Ishikawa (cell line): ENCODE measurements at regions not wholly inside any gene's neighbourhood (a gene's known extent, or its start where the extent isn't known, plus 50 kb on each side); places are given as distances from the start of the nearest gene placed in this dataset.

Experiments
- CEBPB ChIP-seq: IDR thresholded peaks from 2 replicates; pipeline ENCODE4 v1.6.1; 2012
- CREB1 ChIP-seq: IDR thresholded peaks from 2 replicates; pipeline ENCODE4 v1.6.1; 2012; ENCODE audit warnings: low read depth
- EGR1 ChIP-seq: IDR thresholded peaks from 2 replicates; pipeline ENCODE4 v1.6.1; 2012
- EP300 ChIP-seq: IDR thresholded peaks from 2 replicates; pipeline ENCODE4 v1.6.1; 2012; ENCODE audit warnings: borderline replicate concordance
- FOXM1 ChIP-seq: IDR thresholded peaks from 2 replicates; pipeline ENCODE4 v1.6.1; 2012; ENCODE audit warnings: low read depth, borderline replicate concordance
- MAX ChIP-seq: IDR thresholded peaks from 2 replicates; pipeline ENCODE4 v1.6.1; 2012
- NFIC ChIP-seq: IDR thresholded peaks from 2 replicates; pipeline ENCODE4 v1.6.1; 2012
- RAD21 ChIP-seq: IDR thresholded peaks from 2 replicates; pipeline ENCODE4 v1.6.1; 2012; ENCODE audit warnings: low read depth
- REST ChIP-seq: IDR thresholded peaks from 2 replicates; pipeline ENCODE4 v1.6.1; 2012; ENCODE audit warnings: low read depth, mild to moderate bottlenecking
- TAF1 ChIP-seq: IDR thresholded peaks from 2 replicates; pipeline ENCODE4 v1.6.1; 2012; ENCODE audit warnings: low read depth, mild to moderate bottlenecking
- TCF12 ChIP-seq: IDR thresholded peaks from 2 replicates; pipeline ENCODE4 v1.6.1; 2012; ENCODE audit warnings: low read depth
- TEAD4 ChIP-seq: IDR thresholded peaks from 2 replicates; pipeline ENCODE4 v1.6.1; 2012
- USF1 ChIP-seq: IDR thresholded peaks from 2 replicates; pipeline ENCODE4 v1.6.1; 2012
- YY1 ChIP-seq: IDR thresholded peaks from 2 replicates; pipeline ENCODE4 v1.6.1; 2012; ENCODE audit warnings: low read depth
- ZBTB7A ChIP-seq: IDR thresholded peaks from 2 replicates; pipeline ENCODE4 v1.6.1; 2012; ENCODE audit warnings: low read depth

DNA sequence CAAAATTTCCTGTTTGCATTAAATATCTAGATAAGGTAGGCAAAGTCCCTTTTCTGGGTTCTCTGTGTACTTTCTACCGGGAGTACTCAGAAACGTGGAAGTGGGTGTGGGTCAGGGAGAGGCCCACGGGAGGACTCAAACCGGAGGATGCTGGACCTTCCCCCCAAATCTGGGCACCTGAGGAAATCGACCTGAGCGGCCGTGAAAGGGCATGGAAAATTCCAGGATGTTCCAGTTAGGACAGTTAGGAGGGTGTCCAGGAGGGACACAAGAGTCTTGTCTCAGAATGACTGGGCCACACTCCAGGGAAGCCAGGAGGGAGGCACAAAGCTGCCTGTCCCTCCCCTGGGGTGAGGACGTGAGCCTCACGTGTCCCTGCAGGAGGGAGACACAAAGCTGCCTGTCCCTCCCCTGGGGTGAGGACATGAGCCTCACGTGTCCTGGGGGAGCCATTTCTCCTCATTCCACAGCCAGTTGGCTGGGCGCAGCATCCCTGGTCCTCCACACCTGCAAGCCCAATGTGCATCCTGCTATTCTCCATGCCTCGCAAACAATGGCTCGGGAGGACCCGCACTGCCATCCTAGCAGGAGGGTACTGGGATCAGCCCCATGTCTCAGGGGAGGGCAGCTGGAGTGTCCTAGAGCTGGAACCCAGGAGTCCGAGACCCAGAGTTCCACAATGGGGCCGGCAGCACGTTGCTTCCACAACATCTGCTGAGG is 190.5 kb upstream of the PPP2R2D start:
- TF ChIP-seq YY1 (no peak), FOXM1 (no peak)

- TF ChIP-seq EP300 (no peak), REST (no peak), TCF12 (no peak), TAF1 (no peak), EGR1 (no peak), USF1 (no peak), CEBPB (no peak), YY1 (no peak), NFIC (no peak), RAD21 (no peak), ZBTB7A (no peak), FOXM1 (no peak), CREB1 (no peak), MAX (no peak), TEAD4 (no peak)
Measured at GRCh38 chr10:131722121-131722520, 178.7 kb upstream of the PPP2R2D start.

DNA sequence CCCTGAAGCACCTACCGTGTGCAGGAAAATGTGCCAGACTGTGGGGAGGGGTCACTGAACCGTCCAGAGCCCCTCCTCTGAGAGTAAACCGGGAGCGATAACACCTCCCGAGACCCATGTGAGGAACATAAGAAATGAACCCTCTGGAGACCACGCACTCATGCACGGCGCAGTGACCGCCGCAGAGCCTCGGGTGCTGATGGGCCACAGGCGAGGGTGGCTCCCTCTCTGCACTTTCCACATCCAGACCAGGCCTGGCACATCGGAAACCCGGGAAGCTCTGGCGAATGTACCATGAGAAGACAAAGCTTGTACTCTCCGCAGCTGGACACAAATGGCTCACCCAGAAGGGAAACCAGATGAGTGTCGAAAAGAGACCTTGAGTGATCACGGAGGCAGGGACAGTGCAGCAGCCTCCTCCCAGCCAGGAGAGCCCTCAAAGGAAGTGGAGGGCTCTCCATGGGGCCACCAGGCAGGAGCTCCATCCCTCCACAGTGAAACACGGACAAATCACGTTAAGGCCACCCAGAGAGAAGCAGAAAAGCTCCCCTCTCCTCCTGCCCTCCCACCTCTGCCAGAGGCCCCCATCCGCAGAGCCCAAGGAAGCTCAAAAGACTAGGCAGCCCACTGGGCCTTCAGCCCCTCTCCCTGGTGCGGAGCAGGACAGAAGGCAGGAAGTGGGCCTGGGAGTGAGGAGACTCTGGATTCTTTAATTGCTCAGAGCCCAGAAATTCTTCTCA is 178.1 kb upstream of the PPP2R2D start:
- no peak for TF ChIP-seq TAF1
- no peak for TF ChIP-seq USF1
- TF ChIP-seq NFIC = no peak
- TF ChIP-seq CEBPB = no peak
- TF ChIP-seq ZBTB7A = no peak
- no peak for TF ChIP-seq CREB1
- TF ChIP-seq EP300 = no peak
- TF ChIP-seq MAX = no peak
- TF ChIP-seq RAD21 = no peak
- no peak for TF ChIP-seq TEAD4
- no peak for TF ChIP-seq FOXM1

DNA sequence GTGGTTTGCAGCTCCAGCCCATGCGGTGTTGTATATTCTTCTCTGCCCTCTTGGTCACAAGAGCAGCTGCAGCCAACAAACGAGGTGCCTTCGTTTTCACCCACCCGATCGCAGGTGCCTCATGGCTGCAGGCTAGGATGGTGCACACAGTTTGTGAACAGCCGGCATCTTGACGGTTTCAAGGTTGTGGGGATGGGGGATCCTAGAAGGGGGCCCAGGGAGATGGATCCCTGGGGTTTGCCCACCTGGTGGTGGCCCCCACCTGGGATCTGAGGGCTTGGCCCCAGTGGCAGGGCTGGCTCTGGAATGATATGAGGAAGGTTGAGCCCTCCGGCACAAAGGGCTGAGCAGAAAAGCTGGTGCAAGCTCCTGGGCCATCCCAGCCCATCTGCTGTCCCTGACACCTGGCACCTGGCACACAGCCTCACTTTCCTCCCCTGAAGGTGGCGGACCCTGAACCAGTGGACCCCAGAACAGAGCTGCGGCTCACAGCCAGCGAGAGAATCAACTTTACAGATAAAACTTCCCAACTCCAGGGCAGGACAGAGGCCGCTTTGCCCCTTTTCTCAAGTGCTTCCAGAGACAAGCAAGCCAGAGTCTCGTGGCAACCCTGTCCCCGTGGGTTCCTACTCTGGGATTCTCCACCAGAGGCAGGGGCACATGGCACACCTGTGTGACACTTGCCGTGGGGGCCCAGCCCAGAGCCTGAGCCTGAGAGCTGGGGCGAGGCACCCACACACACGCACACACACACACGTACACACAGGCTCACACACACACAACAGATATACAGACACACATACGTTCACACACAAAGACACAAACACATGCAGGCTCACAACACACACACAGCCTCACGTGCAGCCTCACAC is 177.3 kb upstream of the PPP2R2D start:
- TF ChIP-seq ZBTB7A (no peak), EP300 (no peak), FOXM1 (no peak), USF1 (no peak), RAD21 (no peak), EGR1 (no peak), CREB1 (no peak), NFIC (no peak), TEAD4 (no peak), TAF1 (no peak), REST (no peak), CEBPB (no peak), YY1 (no peak), MAX (no peak), TCF12 (no peak)
